HEK293T (cell line): ENCODE measurements at regions not wholly inside any gene's neighbourhood (a gene's known extent, or its start where the extent isn't known, plus 50 kb on each side); places are given as distances from the start of the nearest gene placed in this dataset.

Source experiments
- BHLHE40 ChIP-seq: fragments of 450-650 bp; IDR thresholded peaks from 2 replicates; pipeline ENCODE4 v1.6.1; 2016; ENCODE audit warnings: mild to moderate bottlenecking, moderate library complexity, borderline replicate concordance
- CTBP1 ChIP-seq: fragments of 450-650 bp; IDR thresholded peaks from 2 replicates; pipeline ENCODE4 v1.6.1; 2016; ENCODE audit warnings: borderline replicate concordance
- ELF4 ChIP-seq: fragments of 450-650 bp; IDR thresholded peaks from 2 replicates; pipeline ENCODE4 v1.6.1; 2017; ENCODE audit warnings: antibody characterized with exemption
- FOXA1 ChIP-seq: fragments of 450-650 bp; IDR thresholded peaks from 2 replicates; pipeline ENCODE4 v1.6.1; 2016; ENCODE audit warnings: mild to moderate bottlenecking
- FOXK2 ChIP-seq: fragments of 450-650 bp; IDR thresholded peaks from 2 replicates; pipeline ENCODE4 v1.6.1; 2016; ENCODE audit warnings: mild to moderate bottlenecking
- FOXM1 ChIP-seq: fragments of 450-650 bp; IDR thresholded peaks from 2 replicates; pipeline ENCODE4 v1.6.1; 2017; ENCODE audit warnings: mild to moderate bottlenecking, borderline replicate concordance
- HDGF ChIP-seq: fragments of 450-650 bp; IDR thresholded peaks from 2 replicates; pipeline ENCODE4 v1.6.1; 2017; ENCODE audit warnings: antibody characterized with exemption, borderline replicate concordance
- NFRKB ChIP-seq: fragments of 450-650 bp; IDR thresholded peaks from 2 replicates; pipeline ENCODE4 v1.6.1; 2016; ENCODE audit warnings: mild to moderate bottlenecking, moderate library complexity
- SP1 ChIP-seq: fragments of 450-650 bp; IDR thresholded peaks from 2 replicates; pipeline ENCODE4 v1.6.1; 2017
- ZNF384 ChIP-seq: fragments of 450-650 bp; IDR thresholded peaks from 2 replicates; pipeline ENCODE4 v1.6.1; 2016
- TF ChIP-seq, protein P1 (sequence below): fragments of 450-650 bp; IDR thresholded peaks from 2 replicates; pipeline ENCODE4 v1.6.1; 2016

DNA sequence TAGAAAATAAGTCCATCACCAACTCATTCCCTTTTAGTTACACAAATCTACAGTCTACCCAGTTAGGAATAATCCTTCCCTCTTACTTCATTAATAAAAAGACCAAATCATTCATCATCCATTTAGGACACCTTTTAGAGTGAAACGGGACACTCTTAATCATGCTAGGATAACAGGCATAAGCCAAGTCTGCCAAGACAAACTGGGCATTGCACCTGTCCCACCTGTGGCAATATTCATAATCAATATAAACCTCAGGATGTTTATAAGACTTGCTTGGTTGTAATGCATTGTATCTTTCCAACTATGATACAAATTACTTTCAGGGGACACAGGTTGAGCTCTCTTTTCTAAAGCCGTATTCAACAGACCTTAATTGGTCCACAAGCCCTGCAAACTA is 82.7 kb upstream of the SH3BP4 start:
- TF ChIP-seq ELF4 (no peak), FOXK2 (no peak), FOXM1 (no peak), ZNF384 (no peak), BHLHE40 (no peak), HDGF (no peak), FOXA1 (no peak), SP1 (no peak), CTBP1 (no peak), NFRKB (no peak)
- TF ChIP-seq, protein P1, sequence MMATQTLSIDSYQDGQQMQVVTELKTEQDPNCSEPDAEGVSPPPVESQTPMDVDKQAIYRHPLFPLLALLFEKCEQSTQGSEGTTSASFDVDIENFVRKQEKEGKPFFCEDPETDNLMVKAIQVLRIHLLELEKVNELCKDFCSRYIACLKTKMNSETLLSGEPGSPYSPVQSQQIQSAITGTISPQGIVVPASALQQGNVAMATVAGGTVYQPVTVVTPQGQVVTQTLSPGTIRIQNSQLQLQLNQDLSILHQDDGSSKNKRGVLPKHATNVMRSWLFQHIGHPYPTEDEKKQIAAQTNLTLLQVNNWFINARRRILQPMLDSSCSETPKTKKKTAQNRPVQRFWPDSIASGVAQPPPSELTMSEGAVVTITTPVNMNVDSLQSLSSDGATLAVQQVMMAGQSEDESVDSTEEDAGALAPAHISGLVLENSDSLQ: no peak
